ENCODE measurements at regions not wholly inside any gene's neighbourhood (a gene's known extent, or its start where the extent isn't known, plus 50 kb on each side); places are given as distances from the start of the nearest gene placed in this dataset.

DNA sequence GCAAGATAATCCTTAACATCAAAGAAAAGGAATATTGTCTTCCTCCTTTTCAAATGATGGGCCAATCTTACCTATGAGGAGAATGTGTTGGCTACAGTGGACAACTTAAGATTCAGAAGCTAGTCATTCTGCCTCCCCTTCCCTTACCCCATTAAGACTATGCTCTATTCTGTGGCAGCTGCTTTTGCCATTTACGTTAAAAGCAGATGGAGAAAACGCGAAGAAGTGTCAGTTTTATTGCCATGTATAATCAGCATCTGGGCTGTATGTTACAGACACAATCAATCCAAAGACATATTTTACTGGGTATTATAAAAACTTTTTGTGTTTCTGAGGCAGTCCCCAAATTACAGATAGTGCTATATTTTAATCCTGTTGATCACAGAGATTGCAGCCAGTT is 196.1 kb upstream of the PACRGL start:
- no peak for DNase-seq (ENCODE audit: low read depth in 4 of 4, low spot score in 3 of 4)

DNA sequence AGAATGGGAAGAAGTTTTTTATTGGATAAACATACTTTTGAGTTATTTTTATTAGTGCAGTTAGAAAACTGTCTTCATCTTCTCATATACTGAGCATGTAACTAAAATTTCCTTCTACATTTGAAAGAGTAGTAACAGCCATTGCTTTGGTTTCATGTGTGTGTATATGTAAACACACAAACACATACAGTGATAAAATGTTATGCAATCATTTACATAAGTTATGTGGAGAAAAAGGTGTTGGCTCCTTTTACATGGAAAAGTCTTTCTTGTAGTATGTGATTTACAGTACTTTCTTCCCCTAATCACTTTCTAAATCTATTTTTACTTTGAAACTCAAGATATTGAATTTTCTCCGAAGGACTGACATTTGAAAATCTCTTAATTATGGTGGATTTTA is 194.3 kb upstream of the PACRGL start:
- DNase-seq (ENCODE audit: low read depth in 4 of 4, low spot score in 3 of 4), result no peak

DNA sequence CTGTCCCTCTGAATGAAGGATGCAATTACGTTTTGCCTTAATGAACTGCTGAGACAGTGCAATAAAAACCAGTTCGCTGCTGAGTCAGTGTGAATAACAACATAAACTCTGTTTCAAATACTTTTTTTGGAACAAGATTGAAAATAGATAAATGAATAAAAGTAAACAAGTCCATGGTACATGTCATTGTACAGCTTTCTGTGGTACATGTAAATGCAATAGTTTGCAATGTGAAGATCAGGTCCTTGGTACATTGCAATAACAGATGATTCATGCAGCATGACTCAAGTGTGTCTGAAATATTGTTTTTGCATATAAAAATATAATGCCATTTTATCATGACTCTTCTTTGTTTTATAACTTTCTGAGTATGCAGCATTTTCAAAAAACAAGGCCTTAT is 193.4 kb upstream of the PACRGL start:
- no peak for DNase-seq (ENCODE audit: low read depth in 4 of 4, low spot score in 3 of 4)

DNA sequence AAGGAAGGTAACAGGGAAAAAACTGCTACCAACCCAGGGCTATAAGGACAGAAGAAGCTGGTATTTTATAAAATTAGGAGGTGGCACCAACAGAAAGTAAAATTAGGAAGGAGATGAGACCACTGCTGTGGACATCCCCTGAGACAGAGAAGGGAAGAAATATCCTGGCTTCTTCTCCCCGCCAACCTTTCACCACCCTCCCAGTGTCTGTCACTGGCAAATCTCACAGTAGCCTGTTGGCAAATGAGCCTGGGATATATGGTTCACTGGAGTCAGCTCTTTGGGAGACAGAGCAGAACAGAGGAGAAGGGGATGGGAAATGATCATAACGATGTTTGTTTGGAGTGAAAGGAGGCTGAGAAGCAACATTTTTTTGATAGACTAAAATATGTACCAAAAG is 190.9 kb upstream of the PACRGL start:
- DNase-seq (ENCODE audit: low read depth in 4 of 4, low spot score in 3 of 4), result no peak

DNA sequence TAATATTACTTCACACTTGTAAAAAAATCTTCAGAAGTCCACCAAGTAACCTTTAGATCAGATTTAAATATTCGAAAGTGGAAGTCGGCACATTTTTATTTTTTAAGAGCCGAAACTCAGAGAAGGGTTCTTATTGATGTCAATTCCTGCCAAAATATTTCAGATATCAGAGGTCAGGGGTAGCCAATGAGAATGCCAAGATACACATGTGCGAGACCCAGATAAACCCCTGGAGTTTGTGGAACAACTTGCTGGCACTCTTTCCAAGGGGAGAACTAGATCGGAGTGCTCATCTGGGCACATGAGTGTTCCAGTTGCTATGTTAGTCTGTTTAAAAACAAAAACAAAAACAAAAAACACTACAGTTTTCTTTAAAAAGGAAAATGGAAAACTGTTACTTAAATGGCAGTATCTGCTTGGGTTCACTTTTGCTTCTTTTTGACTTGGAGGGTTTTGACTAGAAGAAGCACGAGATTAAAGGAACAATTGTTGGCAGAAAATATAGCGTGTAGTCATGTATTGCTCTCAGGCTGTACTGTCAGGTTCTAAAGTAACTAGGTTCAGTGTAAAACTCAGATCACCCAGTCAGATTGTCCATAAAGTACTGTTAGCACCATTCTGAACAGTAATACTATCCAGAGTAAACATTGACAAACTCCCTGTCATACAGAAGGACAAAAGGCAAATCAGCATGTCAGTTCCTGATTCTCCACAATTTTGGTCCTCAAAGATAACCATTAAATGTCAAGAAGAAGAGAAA is 188.0 kb upstream of the PACRGL start:
- no peak for DNase-seq (ENCODE audit: low read depth in 4 of 4, low spot score in 3 of 4)

DNA sequence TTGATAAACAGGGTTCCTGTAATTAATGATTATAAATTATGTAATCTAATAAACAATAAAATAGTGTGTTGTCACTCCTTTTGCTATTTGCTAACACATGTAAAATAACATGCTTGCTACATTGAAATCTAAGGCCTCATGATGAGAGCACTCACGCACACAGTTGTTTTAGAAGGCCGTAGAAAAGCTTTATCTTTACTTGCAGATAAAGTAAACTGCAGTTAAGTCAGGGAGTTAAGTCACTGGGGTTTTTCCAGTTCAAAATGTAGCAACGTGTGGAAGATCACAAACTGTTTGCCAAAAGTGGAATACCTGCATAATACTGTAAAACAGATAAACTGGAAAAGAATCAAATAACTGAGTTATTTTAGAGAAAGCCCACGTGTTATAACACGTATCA is 187.3 kb upstream of the PACRGL start:
- no peak for DNase-seq (ENCODE audit: low read depth in 4 of 4, low spot score in 3 of 4)

DNA sequence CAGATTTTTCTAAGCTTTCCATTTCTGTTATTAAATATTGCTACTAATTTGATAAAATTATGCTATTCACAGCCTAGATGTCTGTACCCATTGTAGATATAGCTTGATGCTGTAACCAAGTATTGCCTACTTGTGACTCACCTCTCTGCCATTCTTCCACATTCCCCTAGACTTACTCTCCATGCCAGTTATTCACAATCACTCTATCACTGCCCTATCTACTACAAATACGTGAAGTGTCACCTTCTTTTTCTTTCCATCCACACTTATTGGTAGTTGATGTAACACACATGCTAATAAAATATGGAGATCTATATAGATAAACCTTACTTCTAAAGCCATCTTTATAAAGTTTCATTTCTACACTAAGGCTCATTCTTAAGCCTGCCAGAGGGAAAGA is 179.4 kb upstream of the PACRGL start:
- DNase-seq (ENCODE audit: low read depth in 4 of 4, low spot score in 3 of 4), result no peak

DNA sequence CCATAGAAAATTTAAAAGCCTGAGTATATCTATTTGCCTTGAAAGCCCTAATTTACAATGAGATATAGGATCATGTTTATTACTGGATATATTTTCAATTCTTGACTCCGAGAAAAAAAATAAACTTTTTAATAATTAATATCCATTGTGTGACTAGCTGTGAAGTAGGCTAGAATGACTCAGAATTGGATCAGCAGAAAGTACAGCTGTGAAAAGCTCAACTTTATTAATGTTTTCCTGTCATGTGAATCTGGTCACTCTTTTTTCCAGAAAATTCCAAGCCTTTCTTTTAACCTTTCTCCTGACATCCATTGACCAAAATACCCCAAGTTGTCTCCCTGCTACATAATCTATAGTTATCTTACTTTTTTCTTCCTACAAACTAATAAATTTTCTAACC is 171.8 kb upstream of the PACRGL start:
- DNase-seq (ENCODE audit: low read depth in 4 of 4, low spot score in 3 of 4), result no peak

DNA sequence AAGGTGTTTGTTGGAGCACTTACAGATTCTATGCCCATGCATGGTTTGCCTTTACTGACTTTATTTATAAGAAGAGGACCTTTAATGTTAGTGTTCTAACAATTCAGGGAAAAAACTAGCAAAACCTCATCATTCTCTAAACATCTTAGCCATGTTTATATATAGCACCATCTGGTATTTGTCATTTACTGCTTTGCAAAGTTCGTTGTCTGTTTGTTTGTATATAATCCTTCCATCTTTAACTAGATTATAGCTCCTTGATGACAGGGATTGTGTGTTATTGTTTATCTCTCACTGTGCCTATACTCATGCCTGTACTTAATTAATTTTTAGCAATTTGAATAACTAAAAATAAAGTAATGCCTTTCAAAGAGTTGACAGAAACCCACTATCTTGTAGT is 170.6 kb upstream of the PACRGL start:
- no peak for DNase-seq (ENCODE audit: low read depth in 4 of 4, low spot score in 3 of 4)

DNA sequence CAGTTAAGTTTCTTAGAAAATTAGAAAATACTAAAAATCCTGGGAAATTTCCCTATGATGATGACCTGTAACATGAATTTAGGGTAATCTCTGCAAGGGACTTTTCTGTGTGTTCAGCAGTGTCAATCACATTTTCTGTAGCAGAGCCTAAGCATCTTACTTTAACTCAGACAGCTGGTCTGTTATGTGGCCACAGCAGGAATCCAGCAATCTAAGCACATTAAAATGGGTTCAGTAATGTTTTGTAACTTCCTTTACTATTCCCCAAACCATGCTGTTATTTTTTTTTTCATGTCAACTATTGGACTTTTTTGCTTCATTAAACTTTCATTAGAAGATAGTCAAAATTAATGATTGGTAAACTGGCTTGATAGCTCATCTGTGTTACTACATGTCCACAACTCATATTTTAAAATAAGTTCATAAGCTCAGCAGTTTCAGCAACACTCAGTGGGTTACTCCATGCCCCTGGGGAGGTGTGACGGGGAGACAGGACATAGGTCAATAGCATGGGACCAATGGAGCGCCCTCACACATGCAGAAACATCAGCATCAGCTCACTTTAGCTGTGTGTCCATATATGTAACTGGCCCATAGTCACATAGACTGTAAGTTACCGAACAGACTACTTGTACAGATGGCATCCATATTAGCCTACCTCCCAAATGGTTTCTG is 168.0 kb upstream of the PACRGL start:
- no peak for DNase-seq (ENCODE audit: low read depth in 4 of 4, low spot score in 3 of 4)

DNA sequence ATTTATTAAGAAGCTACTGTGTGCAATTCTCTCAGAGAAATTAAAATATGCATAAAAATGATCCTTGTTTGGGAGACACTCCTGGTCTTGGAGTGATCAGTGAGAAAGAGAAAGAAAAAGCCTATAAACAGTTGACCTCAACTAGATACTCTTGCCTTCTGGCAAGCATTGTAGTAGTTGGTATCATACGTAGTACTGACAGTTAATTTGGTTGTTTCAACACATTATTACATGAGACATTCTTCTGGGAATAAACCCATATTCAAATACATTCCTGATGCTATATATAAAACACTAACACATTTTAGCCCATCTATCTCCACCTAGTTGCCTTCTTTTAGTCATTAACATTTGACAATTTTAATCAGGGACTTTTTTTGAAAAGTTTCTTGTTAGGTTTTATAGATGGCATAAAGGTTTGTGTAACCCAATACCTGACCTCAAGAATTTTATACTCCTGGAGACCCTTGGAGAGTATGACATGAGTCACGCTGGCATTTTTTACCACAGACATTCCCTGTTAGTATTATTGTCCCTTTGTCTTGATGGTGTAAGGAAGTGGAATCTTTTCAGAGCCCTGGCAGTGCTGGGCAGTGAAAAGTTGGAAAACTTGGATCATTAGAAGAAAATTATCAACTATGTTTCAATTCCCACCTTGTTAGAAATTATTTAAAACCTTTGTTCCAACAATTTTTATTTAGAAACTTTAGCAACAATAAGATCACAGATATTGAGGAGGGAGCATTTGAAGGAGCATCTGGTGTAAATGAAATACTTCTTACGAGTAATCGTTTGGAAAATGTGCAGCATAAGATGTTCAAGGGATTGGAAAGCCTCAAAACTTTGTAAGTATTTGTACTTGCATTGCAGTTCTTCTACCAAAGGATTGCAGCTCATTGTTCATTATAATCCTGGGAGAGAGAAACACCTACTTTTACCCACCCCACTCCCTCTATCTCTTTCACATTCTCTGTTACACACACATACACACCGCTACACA is 167.1 kb upstream of the PACRGL start:
- DNase-seq (ENCODE audit: low read depth in 4 of 4, low spot score in 3 of 4), result no peak

DNA sequence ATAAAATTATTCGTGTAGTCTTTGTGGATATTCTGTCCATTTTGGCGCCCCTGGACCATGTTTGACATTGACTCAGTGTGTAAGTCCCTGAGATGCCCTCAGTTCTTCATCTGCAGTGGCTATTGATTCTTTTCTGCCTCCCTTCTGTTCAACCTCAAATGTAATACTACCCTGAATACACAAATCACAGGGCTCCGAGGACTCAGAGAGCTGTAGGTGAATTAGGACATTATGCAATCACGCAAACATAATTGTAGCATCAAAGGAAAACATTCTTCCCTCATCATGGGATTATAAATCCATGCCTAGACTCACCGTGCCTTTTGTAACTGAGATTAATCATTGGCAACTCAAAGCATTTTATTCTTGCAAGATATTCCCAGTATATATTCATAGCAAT is 161.4 kb upstream of the PACRGL start:
- DNase-seq (ENCODE audit: low read depth in 4 of 4, low spot score in 3 of 4), result no peak

DNA sequence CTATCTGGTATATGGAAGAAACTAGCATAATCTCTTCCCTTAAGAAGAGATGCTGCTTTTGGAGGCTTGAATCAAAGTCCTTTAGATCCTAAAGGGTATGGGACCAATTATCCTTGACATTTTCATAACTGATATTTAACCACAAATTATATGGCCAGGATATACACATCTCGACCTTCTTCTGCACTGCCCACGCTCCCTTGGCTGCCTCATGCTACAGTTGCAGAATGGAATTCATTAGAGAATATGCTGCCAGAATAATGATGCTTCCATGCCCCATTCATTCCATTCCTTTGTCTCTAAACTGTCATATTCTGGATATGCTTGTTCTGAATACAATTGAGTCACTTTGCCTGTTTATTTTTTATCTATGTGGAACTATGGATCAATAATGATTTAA is 157.1 kb upstream of the PACRGL start:
- DNase-seq (ENCODE audit: low read depth in 4 of 4, low spot score in 3 of 4), result no peak

DNA sequence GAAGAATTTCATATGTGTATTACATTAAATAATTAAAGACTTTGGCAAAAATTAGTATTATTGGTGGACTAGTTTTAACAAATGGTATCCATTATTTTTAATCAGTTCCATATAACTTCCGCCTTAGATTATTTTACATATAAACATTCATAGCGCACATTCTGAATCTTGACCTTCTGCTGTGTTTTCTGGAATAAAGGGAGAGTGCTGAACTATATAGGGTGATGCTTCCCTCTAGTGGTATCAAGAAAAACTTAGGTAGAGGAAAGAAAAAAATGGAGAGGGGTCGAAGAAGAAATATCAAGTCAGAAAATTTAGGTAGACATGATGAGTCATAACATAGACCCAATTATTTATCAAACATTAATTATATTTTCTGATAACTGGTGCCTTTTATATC is 155.6 kb upstream of the PACRGL start:
- DNase-seq (ENCODE audit: low read depth in 4 of 4, low spot score in 3 of 4), result peak; percentile 18 to 36 (median 29)

DNA sequence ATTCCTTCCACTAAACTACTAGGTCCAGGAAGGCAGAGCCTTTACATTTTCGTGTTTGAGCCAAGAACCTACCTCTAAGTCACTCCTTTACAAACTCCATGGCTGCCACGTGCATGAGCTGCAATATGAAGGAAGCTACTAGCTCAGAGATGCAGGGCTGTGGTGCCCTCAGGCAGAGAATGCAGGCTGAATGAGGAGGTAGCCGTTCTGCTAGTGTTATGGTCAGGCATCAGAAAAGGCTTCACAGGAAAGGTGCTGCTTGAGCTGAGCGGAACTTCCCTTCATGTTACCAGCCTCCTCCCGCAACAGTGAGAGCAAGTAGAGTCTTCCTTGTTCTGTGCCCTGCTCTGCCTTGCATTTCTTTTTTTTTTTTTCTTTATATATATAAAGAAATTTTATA is 148.3 kb upstream of the PACRGL start:
- DNase-seq (ENCODE audit: low read depth in 4 of 4, low spot score in 3 of 4), result no peak

DNA sequence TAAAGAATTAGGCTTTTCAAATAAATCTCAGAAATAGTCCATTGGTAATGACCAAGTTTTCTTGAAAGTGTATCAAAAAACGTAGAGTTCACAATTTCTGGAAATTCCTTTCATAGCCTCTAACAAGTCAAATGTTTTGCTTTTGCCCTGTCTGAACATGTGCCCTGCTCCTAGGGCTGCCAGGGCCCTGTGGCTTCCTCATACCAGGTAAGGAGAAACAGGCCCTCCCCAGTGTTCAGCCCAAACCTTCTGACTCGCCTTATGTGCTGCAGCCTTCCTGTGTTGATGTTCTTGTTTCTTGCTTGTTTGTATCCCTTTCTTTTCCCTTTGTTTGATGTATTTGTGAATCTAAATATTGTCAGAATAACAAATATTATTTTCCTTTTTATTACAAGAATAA is 146.1 kb upstream of the PACRGL start:
- no peak for DNase-seq (ENCODE audit: low read depth in 4 of 4, low spot score in 3 of 4)

DNA sequence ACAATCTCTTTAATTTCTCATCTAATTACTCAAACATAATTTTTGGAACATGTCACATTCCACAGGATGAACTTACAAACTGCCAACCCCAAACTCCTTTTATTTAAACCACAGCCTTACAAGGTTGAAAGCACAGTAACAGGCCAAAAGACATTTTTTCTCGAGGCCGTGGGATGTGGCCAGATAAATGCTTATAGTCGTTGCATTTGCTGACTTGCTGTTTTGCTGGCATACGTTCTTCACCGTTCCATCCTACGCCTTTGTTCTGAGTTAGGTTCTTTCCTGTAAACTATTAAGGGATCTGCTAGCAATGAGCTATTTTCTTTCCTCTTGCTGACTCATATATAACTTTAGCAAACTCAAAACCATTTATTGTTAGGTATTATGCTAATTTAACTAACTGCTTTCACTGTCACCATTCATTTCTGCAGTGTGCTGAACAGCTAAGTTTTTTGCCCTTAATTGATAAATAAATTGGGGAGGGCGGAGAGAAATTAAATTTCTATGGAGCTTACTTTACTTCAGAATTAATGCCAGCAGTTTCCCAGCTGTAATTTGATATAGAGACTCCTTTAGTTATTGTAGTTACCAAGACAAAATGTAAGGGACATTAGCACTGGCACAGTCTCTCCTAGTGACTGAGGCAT is 135.1 kb upstream of the PACRGL start:
- DNase-seq (ENCODE audit: low read depth in 4 of 4, low spot score in 3 of 4), result no peak

DNA sequence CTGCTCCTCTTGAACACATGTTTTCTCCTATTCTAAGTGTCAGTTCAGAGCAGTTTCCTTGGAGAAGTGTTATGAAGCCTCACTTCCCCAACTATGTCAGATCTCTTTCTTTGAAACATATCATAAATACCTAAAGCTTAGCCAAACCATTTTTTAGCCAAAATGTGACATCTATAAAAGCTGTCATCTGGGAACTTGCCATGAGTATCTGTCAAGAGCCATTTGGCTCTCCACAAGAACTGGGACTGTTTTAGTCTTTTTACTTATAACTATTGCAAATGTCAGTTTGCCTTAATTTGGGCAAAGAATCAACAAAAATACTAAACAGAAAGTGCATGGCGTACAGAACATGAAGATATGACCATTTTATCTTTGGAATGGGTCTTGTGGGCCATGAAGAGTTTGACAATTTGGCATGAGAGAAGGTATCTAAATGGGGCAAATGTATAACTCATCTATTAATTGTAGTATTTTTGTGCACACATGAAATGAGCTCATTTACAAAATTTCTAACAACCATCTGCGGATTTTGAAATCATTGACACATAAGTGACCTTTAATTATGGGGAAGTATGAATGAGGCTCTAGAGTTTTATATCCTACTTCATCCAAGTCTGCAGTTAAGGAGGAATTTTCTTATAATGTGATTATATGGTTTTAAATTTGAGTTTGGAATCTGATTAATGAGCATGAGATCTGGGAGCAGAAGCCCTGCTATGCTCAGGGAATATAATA is 129.1 kb upstream of the PACRGL start:
- DNase-seq (ENCODE audit: low read depth in 4 of 4, low spot score in 3 of 4), result no peak

DNA sequence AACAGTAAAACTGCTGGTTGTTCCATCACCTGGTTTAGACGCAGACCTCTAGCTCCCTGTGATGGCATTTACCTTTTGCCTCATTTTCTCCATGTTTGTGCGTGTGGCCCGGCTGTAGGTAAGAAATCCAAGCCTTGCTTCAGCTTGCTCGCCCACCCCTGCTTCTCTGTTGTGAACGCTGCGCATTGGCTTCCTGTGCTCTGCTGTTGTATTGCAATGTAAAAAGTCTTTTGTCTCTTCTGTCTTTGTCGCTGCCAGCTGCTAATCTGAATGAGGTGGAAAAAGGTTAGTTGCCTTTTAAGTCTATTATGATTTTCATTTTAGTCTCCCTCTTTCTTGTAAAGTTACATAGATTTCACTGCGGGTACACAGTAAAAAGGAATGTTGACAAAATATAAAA is 127.3 kb upstream of the PACRGL start:
- no peak for DNase-seq (ENCODE audit: low read depth in 4 of 4, low spot score in 3 of 4)

DNA sequence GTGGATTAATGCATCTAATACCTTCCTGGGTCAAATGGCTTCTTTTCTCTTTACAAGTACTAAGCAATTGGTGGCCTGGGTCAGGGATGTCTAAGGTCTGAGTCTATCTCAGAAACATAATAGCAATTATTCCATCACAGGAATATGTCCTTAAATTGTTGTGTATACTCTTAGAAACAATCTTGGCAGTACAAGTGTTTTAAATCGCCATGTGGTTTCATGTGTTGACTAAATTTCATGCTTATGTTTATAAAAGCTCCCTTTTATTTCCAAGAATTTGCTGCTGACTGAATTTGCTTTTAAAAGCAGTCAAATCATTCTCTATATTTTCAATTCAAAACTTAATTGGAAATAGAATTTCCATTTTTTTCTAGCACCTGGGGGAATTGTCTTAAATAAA is 125.3 kb upstream of the PACRGL start:
- no peak for DNase-seq (ENCODE audit: low read depth in 4 of 4, low spot score in 3 of 4)

All from right renal pelvis (tissue), 4 donors.